NT2/D1 (cell line): ENCODE measurements at regions not wholly inside any gene's neighbourhood (a gene's known extent, or its start where the extent isn't known, plus 50 kb on each side); places are given as distances from the start of the nearest gene placed in this dataset.

Experiments
- YY1 ChIP-seq: IDR thresholded peaks from 2 replicates; pipeline ENCODE4 v1.6.1; 2011; ENCODE audit not compliant: insufficient read length, insufficient read depth
- ZNF274 ChIP-seq: IDR thresholded peaks from 2 replicates; pipeline ENCODE4 v1.6.1; 2011; ENCODE audit warnings: mild to moderate bottlenecking, low read depth, low read length

DNA sequence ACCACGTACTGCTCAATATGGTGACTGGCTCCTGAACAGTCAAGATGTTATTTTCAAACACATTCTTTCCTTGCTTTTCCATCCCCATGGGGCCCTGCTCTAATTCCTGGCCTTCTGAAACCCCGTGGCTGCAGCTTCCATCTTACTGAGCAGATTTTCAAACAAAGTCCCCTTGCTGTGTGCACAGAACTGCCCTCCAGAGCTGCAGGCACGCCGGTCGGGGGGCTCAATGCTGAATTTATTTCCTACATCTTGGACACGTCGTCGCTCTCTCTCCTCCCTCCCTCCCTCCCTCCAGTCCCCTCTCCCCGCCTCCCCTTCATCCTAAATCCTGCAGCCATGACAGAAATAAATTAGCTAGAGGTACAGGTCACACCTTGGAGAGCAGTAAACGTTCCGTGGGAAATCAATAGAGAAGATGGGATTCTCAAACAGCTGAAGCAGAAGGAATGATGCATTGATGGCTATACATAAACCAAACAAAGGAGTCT is 243.1 kb upstream of the BLID start:
- TF ChIP-seq YY1 = no peak
- no peak for TF ChIP-seq ZNF274
